HUES6 (cell line): ENCODE measurements at regions not wholly inside any gene's neighbourhood (a gene's known extent, or its start where the extent isn't known, plus 50 kb on each side); places are given as distances from the start of the nearest gene placed in this dataset.

Experiments
- H3K27ac ChIP-seq: 2 replicates; pipeline ENCODE4 v1.7.0; 2013; ENCODE audit warnings: low read depth, mild to moderate bottlenecking, low read length, inconsistent platforms
- H3K27me3 ChIP-seq: 2 replicates; pipeline ENCODE4 v1.6.1; 2013; ENCODE audit warnings: low read length; ENCODE audit not compliant: control insufficient read depth, insufficient read depth
- H3K36me3 ChIP-seq: 2 replicates; pipeline ENCODE4 v1.6.1; 2013; ENCODE audit warnings: low read length; ENCODE audit not compliant: control insufficient read depth, insufficient read depth
- H3K4me1 ChIP-seq: 2 replicates; pipeline ENCODE4 v1.6.1; 2013; ENCODE audit warnings: low read length; ENCODE audit not compliant: control insufficient read depth, insufficient read depth
- H3K4me3 ChIP-seq: 2 replicates; pipeline ENCODE4 v1.5.1; 2013; ENCODE audit warnings: low read depth, low read length
- H3K9ac ChIP-seq: one replicate; pipeline ENCODE4 v1.6.1; 2013; ENCODE audit warnings: mild to moderate bottlenecking, low read length
- H3K9me3 ChIP-seq: 2 replicates; pipeline ENCODE4 v1.6.1; 2013; ENCODE audit warnings: low read depth, low read length; ENCODE audit not compliant: control insufficient read depth, insufficient read depth

DNA sequence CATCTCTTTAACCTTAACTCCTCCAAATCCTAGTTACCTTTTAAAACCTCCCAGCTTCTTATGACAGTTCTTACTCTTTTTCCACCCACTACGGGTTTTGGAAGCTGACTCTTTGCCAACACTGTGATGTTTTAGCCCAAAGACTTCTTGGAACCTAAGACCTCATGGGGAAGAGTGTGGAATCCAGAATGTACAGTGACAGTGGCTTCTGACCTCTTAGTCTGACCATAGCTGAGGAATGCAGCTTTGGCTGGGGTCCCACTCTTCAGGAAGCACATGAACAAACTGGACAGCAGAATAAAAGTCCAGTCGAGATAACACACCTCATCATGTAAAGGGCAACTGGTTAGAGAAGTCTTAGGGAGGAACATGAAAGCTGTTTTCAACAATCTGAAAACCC, 161.1 kb upstream of the PKDCC start:
- Histone ChIP-seq H3K27ac (no peak overlapping the region), H3K4me3 (no peak overlapping the region), H3K9me3 (no peaks in the 10 kb centered on the region)

GRCh38 chr2:41890341-41890740, 157.5 kb upstream of the PKDCC start:
- H3K9me3 ChIP-seq = 0 out of 2 replicates have a peak, but pooled peaks cover 2% of the 10 kb centered on the region
- no peak overlapping the region for H3K27ac ChIP-seq
- H3K4me1 ChIP-seq = no peaks in the 10 kb centered on the region
- no peak overlapping the region for H3K9ac ChIP-seq
- no peak overlapping the region for H3K4me3 ChIP-seq
- no peaks in the 10 kb centered on the region for H3K36me3 ChIP-seq
- no peaks in the 10 kb centered on the region for H3K27me3 ChIP-seq

More for the DNA sequence above, 161.1 kb upstream of the PKDCC start:
- no peaks in the 10 kb centered on the region for H3K4me1 ChIP-seq
- no peaks in the 10 kb centered on the region for H3K36me3 ChIP-seq
- H3K27me3 ChIP-seq = no peaks in the 10 kb centered on the region
- H3K9ac ChIP-seq = no peak overlapping the region

DNA sequence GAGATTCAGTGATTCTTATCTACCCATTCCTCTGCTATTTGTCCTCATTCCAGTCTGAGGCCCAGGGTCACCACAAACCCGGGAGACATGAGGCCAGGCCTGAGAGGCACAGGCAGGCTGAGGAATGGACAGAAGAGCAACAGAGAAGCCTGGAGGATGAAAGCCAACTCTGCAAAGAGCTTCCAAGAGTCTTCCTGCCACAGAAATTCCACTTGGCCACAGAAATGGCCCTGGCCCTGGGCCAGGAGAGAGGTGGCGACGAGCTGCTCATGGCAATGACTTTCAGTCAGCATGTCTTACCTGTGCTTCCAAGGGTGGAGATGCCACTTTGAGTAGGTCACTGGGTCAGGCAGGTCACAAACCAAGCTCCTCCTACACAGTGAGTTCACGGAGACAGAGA, 155.3 kb upstream of the PKDCC start:
- Histone ChIP-seq H3K4me1 (no peaks in the 10 kb centered on the region), H3K9me3 (0 out of 2 replicates have a peak, but pooled peaks cover 2% of the 10 kb centered on the region), H3K27ac (no peak overlapping the region), H3K27me3 (no peaks in the 10 kb centered on the region), H3K36me3 (no peaks in the 10 kb centered on the region), H3K4me3 (no peak overlapping the region), H3K9ac (no peak overlapping the region)

DNA sequence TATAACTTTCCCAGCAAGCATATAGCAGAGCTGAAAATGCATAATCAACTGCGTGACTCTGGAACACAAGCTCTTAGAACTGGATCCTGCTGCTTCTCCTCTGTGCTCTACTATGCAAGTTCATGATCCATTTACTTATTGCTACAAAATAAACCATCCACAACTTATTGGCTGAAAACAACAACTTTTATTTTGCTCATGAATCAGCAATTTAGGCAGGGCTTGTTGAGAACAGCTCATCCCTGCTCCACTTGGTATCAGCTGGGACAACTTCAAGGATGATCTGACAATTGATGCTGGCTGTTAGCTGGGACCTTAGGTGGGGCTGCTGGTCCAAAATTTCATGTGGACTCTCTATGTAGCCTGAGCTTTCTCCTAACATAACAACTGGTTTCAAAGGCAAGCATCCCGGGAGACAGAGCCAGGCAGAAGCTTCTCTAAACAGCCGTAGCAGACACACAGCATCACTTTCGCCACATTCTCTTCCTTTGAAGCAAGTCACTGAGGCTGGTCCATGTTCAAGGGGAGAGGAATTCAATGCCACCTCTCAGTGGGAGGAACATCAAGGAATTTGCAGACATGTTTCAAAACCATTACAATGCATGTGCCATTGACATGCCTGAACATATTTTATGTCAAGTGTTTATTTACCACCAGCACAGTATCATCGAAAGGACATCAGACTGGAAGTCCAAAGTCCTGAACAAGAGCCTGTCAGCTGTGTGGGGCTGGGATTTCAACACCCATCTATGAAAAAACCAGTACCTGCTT, 153.1 kb upstream of the PKDCC start:
- H3K9me3 ChIP-seq = 0 out of 2 replicates have a peak, but pooled peaks cover 2% of the 10 kb centered on the region
- no peaks in the 10 kb centered on the region for H3K36me3 ChIP-seq
- H3K27me3 ChIP-seq = no peaks in the 10 kb centered on the region
- H3K4me1 ChIP-seq = no peaks in the 10 kb centered on the region
- no peak overlapping the region for H3K9ac ChIP-seq
- H3K27ac ChIP-seq = no peak overlapping the region
- H3K4me3 ChIP-seq = no peak overlapping the region

DNA sequence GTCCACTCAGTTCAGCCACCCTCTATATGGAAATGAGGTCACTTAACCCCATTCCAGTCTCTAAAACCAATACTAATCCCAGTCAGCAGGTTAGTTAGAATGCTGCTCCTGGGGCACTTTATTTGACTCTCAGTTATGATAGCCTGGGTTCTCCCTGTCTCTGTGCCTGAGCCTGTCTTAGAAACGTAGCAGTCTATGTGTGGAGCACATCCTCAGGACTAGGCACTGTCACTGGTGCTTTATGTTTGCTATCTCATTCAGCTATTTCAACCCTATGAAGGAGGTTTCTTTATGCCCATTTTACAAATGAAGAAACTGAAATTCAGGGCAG, 152.5 kb upstream of the PKDCC start:
- Histone ChIP-seq H3K4me1 (no peaks in the 10 kb centered on the region), H3K9ac (no peak overlapping the region), H3K4me3 (no peak overlapping the region), H3K27ac (no peak overlapping the region), H3K27me3 (no peaks in the 10 kb centered on the region), H3K36me3 (no peaks in the 10 kb centered on the region), H3K9me3 (0 out of 2 replicates have a peak, but pooled peaks cover 2% of the 10 kb centered on the region)

DNA sequence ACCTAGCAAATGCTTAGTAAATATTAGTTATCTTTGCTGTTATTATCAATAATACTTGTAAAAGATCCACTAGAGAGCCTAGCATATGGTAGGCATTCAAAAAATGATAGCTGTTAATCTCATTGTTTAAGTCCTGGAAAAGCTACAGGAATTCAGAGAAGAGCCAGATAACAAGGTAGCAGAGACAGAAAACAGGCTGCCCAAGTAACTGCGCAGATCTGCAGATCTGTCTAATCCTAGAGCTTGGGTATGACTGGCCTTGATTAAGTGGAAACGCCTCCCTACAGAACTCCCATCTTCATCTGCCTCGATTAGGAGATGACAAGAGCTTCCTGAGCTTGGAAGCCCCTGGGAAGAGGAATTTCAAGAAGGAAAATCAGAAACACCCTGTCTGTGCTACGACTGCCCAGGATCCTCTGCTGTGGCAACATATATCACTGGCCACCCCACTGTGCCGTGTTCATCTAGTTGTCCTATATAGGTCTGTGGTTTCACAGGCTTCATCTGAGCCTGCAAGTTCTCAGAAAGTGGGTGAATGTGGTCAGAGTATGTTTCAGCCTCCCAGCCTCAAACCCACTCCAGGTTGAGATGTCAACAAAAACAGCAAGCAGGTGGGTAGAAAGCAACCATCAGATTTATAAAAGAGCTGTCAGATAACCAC, 151.5 kb upstream of the PKDCC start:
- Histone ChIP-seq H3K9me3 (0 out of 2 replicates have a peak, but pooled peaks cover 2% of the 10 kb centered on the region), H3K4me3 (no peak overlapping the region), H3K27me3 (no peaks in the 10 kb centered on the region), H3K36me3 (no peaks in the 10 kb centered on the region), H3K4me1 (no peaks in the 10 kb centered on the region), H3K27ac (no peak overlapping the region), H3K9ac (no peak overlapping the region)

- Histone ChIP-seq H3K4me3 (no peak overlapping the region), H3K4me1 (no peaks in the 10 kb centered on the region), H3K27ac (no peak overlapping the region)
These were observed 148.6 kb upstream of the PKDCC start for GRCh38 chr2:41899189-41899588.

DNA sequence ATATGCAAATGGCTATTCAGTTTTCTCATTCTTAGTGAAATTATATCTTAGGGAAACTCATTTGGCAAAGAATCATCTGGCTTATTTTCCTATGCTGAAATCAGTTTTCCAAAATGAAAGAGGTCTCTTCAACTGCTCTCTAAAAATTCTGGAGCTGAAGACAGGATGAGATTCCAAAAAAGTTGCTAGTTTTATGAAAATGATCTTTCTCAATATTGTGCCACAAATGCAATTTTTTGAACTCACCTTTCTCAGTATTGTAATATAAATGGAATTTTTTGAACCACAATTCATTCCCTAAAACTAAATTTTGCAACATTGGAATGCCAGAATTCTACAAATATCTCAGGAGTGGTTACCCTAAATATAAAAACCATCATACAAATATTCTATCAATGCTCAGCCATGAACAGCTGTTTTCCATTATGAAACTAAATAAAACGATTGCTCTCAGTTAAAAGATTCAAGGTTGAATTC, 147.7 kb upstream of the PKDCC start:
- no peaks in the 10 kb centered on the region for H3K27me3 ChIP-seq
- H3K36me3 ChIP-seq = no peaks in the 10 kb centered on the region
- no peak overlapping the region for H3K27ac ChIP-seq
- H3K4me3 ChIP-seq = no peak overlapping the region
- no peaks in the 10 kb centered on the region for H3K9me3 ChIP-seq
- no peak overlapping the region for H3K9ac ChIP-seq
- H3K4me1 ChIP-seq = no peaks in the 10 kb centered on the region

More at GRCh38 chr2:41899189-41899588, 148.6 kb upstream of the PKDCC start:
- H3K9ac ChIP-seq = no peak overlapping the region
- H3K36me3 ChIP-seq = no peaks in the 10 kb centered on the region
- no peaks in the 10 kb centered on the region for H3K27me3 ChIP-seq
- no peaks in the 10 kb centered on the region for H3K9me3 ChIP-seq

- Histone ChIP-seq H3K36me3 (no peaks in the 10 kb centered on the region), H3K27me3 (no peaks in the 10 kb centered on the region), H3K4me1 (peaks cover 12% of the 10 kb centered on the region; the same call in 1 of the 2 replicates), H3K9me3 (no peaks in the 10 kb centered on the region), H3K9ac (no peak overlapping the region), H3K4me3 (no peak overlapping the region), H3K27ac (no peak overlapping the region)
These were observed 144.9 kb upstream of the PKDCC start for GRCh38 chr2:41902897-41903296.

- Histone ChIP-seq H3K4me1 (peaks cover 16% of the 10 kb centered on the region; the same call in 1 of the 2 replicates), H3K36me3 (no peaks in the 10 kb centered on the region), H3K27ac (no peak overlapping the region), H3K9me3 (no peaks in the 10 kb centered on the region), H3K27me3 (no peaks in the 10 kb centered on the region), H3K9ac (no peak overlapping the region), H3K4me3 (no peak overlapping the region)
These were observed 144.2 kb upstream of the PKDCC start for GRCh38 chr2:41903474-41904135.

DNA sequence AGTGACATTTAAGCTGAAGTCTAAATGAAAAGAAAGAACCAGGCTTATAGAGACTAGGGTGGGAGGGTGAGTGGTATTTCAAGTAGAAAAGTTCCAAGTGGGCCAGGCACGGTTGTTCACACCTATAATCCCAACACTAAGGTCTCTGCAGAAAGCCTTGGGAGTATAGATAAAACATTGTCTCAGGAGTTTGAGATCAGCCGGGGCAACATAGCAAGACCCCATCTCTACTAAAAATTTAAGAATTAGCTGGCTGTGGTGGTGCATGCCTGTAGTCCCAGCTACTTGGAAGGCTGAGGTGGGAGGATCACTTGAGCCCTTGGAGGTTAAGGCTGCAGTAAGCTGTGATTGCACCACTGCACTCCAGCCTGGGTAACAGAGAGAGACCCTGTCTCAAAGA, 143.4 kb upstream of the PKDCC start:
- Histone ChIP-seq H3K9me3 (no peaks in the 10 kb centered on the region), H3K4me1 (peaks cover 16% of the 10 kb centered on the region; the same call in 1 of the 2 replicates), H3K36me3 (no peaks in the 10 kb centered on the region), H3K9ac (no peak overlapping the region), H3K4me3 (no peak overlapping the region), H3K27me3 (no peaks in the 10 kb centered on the region), H3K27ac (no peak overlapping the region)
